ENCODE measurements at regions not wholly inside any gene's neighbourhood (a gene's known extent, or its start where the extent isn't known, plus 50 kb on each side); places are given as distances from the start of the nearest gene placed in this dataset.

DNA sequence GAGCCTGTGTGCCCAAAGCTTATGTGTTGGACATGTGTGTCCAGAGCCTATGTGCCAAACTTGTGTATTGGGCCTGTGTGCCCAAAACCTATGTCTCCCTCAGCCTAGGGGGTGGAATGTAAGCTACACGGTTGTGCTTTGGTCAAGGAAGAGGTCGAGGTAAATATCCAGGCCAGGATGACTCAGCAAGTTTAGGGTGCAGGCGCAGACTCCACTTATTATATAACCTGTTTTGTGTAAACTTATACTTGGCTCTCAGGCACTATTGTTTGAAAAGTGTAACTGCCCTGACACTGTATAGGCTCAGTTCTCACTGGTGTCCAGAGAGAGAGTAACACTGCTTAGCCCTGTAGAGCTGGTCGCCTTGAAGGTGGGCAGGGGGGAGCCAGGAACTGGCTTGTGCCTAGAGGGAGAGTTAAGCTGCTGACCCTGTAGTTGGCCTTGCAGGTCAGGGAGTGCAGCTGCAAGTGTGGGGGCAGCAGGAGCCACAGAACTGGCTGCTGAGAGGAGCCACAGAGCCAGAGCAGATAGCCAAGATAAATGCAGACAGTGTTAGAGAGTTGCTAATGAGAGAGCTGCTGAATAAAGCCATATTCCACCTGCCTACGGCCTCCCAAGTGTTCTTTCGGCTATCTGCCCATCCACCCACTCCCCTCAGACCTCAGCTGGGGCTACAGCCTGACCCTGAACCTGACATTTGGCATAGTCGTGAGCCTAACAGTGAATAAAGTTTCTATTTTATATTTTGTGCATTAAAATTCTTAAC is 517.2 kb upstream of the SLITRK1 start:
- no peak for TF ChIP-seq GATA2 (IDR thresholded peaks at IDR 0.05; ENCODE audit: low read depth, low read length)
- TF ChIP-seq GATA3 (IDR thresholded peaks at IDR 0.05; ENCODE audit: low read depth, low read length), result no peak

DNA sequence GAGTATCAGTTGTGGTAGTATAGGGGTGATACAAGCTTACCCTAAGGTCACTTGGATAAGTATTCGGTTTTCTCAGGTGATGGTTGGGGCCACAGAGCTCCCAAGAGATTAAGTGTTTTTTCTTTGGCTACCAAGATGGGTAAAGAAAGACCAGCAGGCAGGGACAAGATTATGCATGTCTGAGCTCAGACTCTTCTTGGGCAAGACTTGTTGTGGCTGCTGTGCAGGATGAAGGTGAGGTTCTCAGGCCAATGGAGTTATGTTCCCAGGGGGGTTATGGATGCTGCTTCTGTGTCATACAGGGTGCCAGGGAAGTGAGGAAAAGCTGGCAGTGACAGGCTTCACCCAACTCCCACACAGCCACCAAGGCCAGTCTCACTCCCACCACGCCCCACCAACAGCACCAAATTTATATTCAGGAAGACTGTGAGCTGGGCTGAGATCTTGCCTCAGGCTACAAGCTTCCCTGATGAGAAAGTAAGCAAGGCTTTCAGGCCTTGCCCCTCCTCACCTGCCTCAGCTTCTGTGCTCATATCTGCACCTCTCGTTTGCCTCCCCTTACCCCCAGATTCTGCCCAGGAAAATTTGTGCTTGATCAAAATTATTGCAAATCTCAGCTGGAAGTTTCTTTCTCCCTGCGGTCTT is 511.8 kb upstream of the SLITRK1 start:
- TF ChIP-seq GATA2 (IDR thresholded peaks at IDR 0.05; ENCODE audit: low read depth, low read length), result no peak

DNA sequence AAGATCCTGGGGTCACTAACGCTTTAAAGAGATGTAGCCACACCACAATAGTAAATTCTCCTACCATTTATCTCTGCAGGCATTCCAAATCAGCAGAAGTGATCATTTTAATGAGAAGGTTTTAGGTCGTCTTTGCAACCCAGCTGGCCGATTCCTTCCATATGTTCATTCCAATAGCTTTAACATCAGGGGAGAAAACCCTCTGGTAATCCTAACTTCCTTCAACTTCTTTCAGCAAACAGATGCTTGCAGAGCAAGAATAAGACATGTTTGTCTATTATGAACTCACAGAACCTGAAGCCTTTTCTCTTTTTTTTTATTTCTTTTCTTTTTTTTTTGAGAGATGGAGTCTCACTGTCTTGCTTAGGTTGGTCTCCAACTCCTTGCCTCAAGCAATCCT is 498.6 kb upstream of the SLITRK1 start:
- TF ChIP-seq GATA2 (IDR thresholded peaks at IDR 0.05; ENCODE audit: low read depth, low read length) (no peak), GATA3 (IDR thresholded peaks at IDR 0.05; ENCODE audit: low read depth, low read length) (no peak)

DNA sequence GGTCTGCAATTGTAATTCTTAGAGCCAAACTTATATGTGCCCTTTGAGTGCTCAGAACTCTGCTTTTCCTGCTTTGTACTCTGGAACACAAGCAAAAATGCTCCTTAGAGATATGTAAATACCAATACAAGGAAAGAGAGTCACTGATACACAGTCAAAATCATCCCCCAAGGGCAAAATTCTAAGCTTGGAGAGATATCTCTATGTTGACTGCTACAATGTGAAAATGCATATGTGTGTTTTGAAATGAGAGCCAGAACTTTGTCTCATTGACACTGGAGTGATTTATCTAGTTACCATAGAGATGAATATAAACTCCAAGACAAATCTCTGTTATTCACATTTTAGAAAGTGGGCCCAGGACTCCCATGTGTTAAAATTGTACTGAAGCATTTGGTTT is 494.8 kb upstream of the SLITRK1 start:
- no peak for TF ChIP-seq GATA2 (IDR thresholded peaks at IDR 0.05; ENCODE audit: low read depth, low read length)
- TF ChIP-seq GATA3 (IDR thresholded peaks at IDR 0.05; ENCODE audit: low read depth, low read length), result no peak

DNA sequence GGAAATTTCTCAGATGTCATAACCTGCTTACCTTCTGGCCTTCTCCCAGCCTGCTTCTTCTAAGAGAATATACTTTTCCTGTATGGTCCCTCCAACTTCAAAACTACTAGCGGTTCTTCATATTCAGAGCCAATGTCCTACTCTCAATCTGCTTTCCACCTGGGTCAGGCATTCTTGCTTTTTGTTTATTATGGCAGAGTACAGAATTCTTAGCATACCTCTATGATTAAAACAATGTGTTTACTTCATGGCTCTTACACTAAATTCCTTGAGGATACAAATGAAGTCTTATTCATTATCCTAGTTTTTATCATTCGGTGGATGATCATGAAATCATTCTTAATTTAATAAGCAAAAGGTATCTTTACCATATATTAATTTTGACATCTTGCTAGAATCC is 484.2 kb upstream of the SLITRK1 start:
- TF ChIP-seq GATA3 (IDR thresholded peaks at IDR 0.05; ENCODE audit: low read depth, low read length), result no peak
- no peak for TF ChIP-seq GATA2 (IDR thresholded peaks at IDR 0.05; ENCODE audit: low read depth, low read length)

DNA sequence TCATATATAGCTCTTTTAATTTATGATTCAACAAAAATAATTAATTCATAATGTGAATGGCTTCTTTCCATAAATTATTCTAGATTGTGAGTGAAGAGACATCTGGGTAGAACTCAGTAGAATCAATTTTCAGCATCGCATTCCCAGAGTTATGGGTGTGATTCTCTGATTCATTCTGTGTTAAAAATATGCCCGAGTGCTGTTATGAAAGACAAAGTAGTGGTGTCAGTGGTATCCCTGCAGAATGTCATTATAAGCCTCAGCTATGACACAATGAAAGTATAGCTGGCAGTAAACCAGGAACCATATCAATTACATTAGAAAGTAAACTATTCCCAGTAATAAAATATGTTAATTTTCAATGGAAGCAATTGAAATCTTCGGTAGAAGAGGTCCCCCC is 480.5 kb upstream of the SLITRK1 start:
- TF ChIP-seq GATA3 (IDR thresholded peaks at IDR 0.05; ENCODE audit: low read depth, low read length) (no peak), GATA2 (IDR thresholded peaks at IDR 0.05; ENCODE audit: low read depth, low read length) (no peak)

DNA sequence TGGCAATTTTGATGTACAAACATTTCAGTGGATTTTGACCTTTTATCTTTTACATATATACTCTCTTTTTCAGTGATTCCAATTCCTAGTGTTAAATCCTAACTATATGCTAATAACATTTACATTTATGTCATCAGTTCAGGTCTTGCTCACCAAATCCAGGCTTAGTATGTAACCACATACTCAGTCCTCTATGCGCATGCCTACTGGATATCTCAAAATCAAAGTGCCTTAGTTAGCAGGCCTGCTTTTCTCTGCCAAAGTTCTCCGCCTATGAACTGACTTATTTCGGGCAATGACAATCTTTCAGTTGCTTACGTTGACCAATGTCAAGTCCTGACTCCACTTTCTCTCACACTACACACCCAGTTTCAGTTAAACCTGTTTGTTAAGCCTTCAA is 478.5 kb upstream of the SLITRK1 start:
- no peak for TF ChIP-seq GATA2 (IDR thresholded peaks at IDR 0.05; ENCODE audit: low read depth, low read length)
- TF ChIP-seq GATA3 (IDR thresholded peaks at IDR 0.05; ENCODE audit: low read depth, low read length), result no peak

DNA sequence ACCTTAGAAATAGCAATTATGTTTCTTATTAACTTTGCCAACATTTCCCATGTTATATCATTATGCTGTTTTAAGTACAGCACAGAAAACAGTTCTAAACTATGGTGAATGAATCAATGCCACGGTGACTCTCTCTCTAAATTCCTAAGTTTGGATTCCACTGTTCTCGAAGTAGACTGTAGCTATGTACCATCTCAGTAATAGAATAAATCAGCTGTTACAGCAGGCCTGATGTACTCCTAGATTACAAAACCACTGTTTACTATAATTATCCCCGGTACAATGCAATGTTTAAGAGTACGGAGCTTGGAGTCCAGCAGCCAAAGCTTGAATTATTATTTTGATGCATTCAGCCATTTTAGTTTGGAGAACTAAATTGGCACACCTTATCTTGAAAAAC is 476.3 kb upstream of the SLITRK1 start:
- TF ChIP-seq GATA3 (IDR thresholded peaks at IDR 0.05; ENCODE audit: low read depth, low read length) (no peak), GATA2 (IDR thresholded peaks at IDR 0.05; ENCODE audit: low read depth, low read length) (no peak)

DNA sequence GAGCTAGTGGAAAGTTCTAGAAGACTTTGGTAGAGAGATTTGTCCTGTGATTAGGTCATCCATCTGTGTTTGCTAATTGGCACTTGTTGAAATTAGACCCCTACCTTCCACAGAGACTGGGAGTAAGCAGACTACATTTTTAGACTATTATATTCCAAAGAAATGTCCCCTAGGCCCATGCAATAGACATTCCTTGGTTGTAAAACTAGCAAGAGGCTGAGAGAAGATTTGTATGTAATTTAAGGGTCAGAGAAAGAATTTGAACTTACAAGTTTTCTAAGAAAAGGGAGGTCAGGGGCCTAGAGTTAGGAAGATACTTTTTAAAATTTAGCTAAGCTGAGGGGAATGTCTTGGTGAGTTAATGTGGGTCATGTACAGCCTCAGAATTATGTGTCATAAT is 470.7 kb upstream of the SLITRK1 start:
- TF ChIP-seq GATA2 (IDR thresholded peaks at IDR 0.05; ENCODE audit: low read depth, low read length) (no peak), GATA3 (IDR thresholded peaks at IDR 0.05; ENCODE audit: low read depth, low read length) (no peak)

DNA sequence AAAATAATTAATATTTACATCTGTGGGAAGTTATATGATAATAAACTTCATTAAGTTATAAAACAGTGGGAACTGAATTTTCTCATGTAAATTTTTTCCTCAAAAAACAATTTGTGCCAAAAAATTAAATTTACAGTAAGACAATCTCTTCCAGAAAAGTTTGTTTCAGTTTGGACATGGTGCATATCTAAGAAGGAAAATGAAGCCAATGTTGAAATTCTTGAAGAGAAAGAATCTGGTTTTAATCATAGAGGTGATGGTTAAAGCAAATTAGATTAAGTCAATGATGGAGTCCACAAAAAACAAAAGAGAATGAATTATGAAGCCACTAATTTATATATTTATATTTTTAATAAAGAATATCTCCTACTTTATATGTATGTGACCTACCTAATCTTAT is 457.2 kb upstream of the SLITRK1 start:
- TF ChIP-seq GATA2 (IDR thresholded peaks at IDR 0.05; ENCODE audit: low read depth, low read length) (no peak), GATA3 (IDR thresholded peaks at IDR 0.05; ENCODE audit: low read depth, low read length) (no peak)

DNA sequence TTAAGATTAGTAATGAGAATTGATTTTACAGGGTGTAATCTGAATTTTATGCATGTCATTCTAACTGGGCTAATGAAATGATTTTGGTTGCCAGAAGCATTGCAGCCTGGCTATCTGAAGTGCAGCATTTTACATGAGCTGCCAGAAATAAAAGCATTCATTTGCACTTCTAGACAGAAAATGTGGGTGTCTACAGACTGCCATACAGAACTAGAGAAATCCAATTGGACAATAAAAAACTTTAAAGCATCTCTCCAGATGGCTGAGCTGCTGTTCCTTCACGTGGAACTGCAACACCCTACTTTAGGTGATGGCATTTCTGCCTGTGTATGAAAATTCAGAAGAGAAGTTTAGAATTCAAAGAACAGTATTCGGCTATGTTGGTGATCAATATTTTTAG is 450.1 kb upstream of the SLITRK1 start:
- TF ChIP-seq GATA3 (IDR thresholded peaks at IDR 0.05; ENCODE audit: low read depth, low read length), result no peak
- no peak for TF ChIP-seq GATA2 (IDR thresholded peaks at IDR 0.05; ENCODE audit: low read depth, low read length)

DNA sequence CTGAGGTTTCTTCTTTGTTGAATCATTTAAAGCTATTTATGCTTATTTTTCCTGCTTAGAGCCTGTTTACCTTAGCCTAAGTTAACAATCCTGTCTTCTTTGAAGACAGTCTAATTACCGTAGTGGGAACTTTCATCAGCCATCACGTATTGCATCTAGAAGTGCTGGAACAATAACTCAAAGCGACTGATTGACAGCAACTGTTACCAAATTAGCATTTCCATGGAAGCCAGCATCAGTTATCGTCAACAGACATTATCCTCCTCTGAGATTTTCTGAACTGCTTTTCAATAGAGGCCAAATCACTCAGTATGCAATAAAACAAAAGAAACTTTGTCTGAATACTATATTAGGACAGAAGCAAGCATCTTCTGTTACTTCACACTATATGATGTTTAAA is 433.3 kb upstream of the SLITRK1 start:
- TF ChIP-seq GATA3 (IDR thresholded peaks at IDR 0.05; ENCODE audit: low read depth, low read length) (no peak), GATA2 (IDR thresholded peaks at IDR 0.05; ENCODE audit: low read depth, low read length) (no peak)

DNA sequence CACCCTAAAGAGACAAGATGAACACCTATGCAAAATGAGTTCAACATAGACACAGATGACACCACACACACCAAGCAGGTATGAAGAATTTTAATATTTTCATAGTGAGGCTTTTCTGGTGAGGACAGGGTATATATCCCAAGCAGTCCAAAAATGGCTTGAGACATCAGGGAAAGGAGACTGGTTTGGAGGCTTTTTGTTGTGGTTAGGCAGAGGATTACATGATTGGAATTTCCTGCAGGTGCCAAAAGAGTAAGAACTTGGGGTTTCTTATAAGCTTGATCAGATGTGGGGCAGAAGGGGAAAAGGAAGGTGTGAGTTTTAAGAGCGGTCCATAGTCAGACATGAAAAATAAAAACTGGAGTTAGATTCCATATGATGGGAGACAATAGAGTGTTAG is 420.8 kb upstream of the SLITRK1 start:
- TF ChIP-seq GATA2 (IDR thresholded peaks at IDR 0.05; ENCODE audit: low read depth, low read length), result no peak
- no peak for TF ChIP-seq GATA3 (IDR thresholded peaks at IDR 0.05; ENCODE audit: low read depth, low read length)

DNA sequence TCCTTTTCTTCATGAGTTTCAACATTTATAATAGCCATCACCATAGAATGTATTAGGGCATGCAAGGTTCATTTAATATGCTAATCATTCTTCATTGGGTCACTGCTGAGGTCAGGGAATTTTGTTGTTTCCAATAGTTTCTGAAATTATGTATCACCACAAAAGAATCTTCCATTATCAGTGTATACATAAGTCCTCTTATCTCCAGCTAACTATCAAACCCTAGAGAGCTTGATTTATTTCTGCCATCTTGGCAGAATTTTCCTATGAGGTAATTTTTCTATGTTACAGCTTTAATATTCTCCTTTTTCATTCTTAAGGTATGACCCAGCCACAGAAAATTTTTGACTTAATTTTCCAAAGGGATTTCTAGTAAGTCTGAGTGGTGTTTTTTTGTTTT is 415.0 kb upstream of the SLITRK1 start:
- no peak for TF ChIP-seq GATA3 (IDR thresholded peaks at IDR 0.05; ENCODE audit: low read depth, low read length)
- TF ChIP-seq GATA2 (IDR thresholded peaks at IDR 0.05; ENCODE audit: low read depth, low read length), result no peak

DNA sequence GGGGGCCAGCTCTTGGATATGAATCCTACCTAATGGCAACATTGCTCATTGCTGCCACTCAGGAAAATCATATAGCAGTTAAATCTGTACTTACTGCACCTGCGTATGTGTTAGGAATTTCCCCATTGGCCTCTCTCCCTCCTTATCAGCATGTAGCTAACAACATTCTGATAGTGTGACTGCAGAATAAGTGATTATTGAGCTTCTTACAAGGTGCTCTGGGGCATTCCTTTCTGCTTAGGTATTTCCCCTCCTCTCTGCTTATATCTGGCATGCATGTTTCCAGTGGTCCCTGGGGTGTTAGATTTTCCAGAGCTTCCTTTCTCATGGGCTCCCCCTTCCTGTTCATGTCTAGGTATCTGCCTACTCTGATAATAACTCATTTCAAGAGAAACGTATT is 414.1 kb upstream of the SLITRK1 start:
- no peak for TF ChIP-seq GATA3 (IDR thresholded peaks at IDR 0.05; ENCODE audit: low read depth, low read length)
- no peak for TF ChIP-seq GATA2 (IDR thresholded peaks at IDR 0.05; ENCODE audit: low read depth, low read length)
